DOHH2 (cell line): ENCODE measurements at regions not wholly inside any gene's neighbourhood (a gene's known extent, or its start where the extent isn't known, plus 50 kb on each side); places are given as distances from the start of the nearest gene placed in this dataset.

Experiments
- H3F3A ChIP-seq: fragments of 200-600 bp; sonication (generic), shearing (Covaris generic); 2 replicates; pipeline ENCODE4 v1.6.0; 2016; ENCODE audit warnings: antibody characterized with exemption, mild to moderate bottlenecking; ENCODE audit not compliant: control insufficient read depth, insufficient read depth
- H3K27ac ChIP-seq: fragments of 200-600 bp; sonication (generic); 2 replicates; pipeline ENCODE4 v1.5.1; 2014; ENCODE audit warnings: low read depth, mild to moderate bottlenecking, low read length, moderate library complexity
- H3K27me3 ChIP-seq: fragments of 200-600 bp; sonication (generic); 2 replicates; pipeline ENCODE4 v1.6.1; 2014; ENCODE audit warnings: mild to moderate bottlenecking, low read length, mixed read lengths; ENCODE audit not compliant: control insufficient read depth
- H3K36me3 ChIP-seq: fragments of 200-600 bp; sonication (generic); 2 replicates; pipeline ENCODE4 v1.6.1; 2014; ENCODE audit warnings: mild to moderate bottlenecking, low read length, moderate library complexity, mixed read lengths; ENCODE audit not compliant: control insufficient read depth
- H3K4me1 ChIP-seq: fragments of 200-600 bp; sonication (generic); 2 replicates; pipeline ENCODE4 v1.6.1; 2014; ENCODE audit warnings: mild to moderate bottlenecking, low read length, mixed read lengths; ENCODE audit not compliant: control insufficient read depth
- H3K4me2 ChIP-seq: fragments of 200-600 bp; sonication (generic); 2 replicates; pipeline ENCODE4 v1.6.0; 2014; ENCODE audit warnings: mild to moderate bottlenecking, low read length, moderate library complexity
- H3K4me3 ChIP-seq: fragments of 200-600 bp; sonication (generic); 2 replicates; pipeline ENCODE4 v1.5.1; 2014; ENCODE audit warnings: mild to moderate bottlenecking, low read length, mixed read lengths
- H3K79me2 ChIP-seq: fragments of 200-600 bp; sonication (generic); 2 replicates; pipeline ENCODE4 v1.6.1; 2014; ENCODE audit warnings: mild to moderate bottlenecking, low read length, mixed read lengths; ENCODE audit not compliant: control insufficient read depth
- H3K9me2 ChIP-seq: fragments of 200-600 bp; sonication (generic); replicated peaks from 2 replicates; pipeline ENCODE4 v1.6.1; 2014; ENCODE audit warnings: mild to moderate bottlenecking, low read length, mixed read lengths; ENCODE audit not compliant: control insufficient read depth
- H3K9me3 ChIP-seq: fragments of 200-600 bp; sonication (generic); 2 replicates; pipeline ENCODE4 v1.6.1; 2014; ENCODE audit warnings: antibody characterized with exemption, low read length, mixed read lengths; ENCODE audit not compliant: control insufficient read depth, insufficient read depth
- H4K20me1 ChIP-seq: fragments of 200-600 bp; sonication (generic); 2 replicates; pipeline ENCODE4 v1.6.0; 2014; ENCODE audit warnings: low read depth, mild to moderate bottlenecking, antibody characterized with exemption, low read length, moderate library complexity; ENCODE audit not compliant: control insufficient read depth, insufficient read depth
- EZH2phosphoT487 ChIP-seq: fragments of 200-600 bp; sonication (generic); IDR thresholded peaks from 2 replicates; pipeline ENCODE4 v1.6.1; 2017; ENCODE audit warnings: borderline replicate concordance, mild to moderate bottlenecking, antibody characterized with exemption, low read length, moderate library complexity, mixed read lengths
- TF ChIP-seq, protein P1 (sequence below): fragments of 200-600 bp; sonication (generic); IDR thresholded peaks from one replicate; pipeline ENCODE4 v1.5.1; 2014; ENCODE audit warnings: antibody characterized with exemption, mild to moderate bottlenecking, low read depth, low read length; ENCODE audit not compliant: poor library complexity, severe bottlenecking

GRCh38 chr3:115359536-115359935 is 212.4 kb upstream of the ZBTB20 start:
- Histone ChIP-seq H3K9me3 (no peaks in the 10 kb centered on the region), H4K20me1 (no peaks in the 10 kb centered on the region), H3K4me1 (no peaks in the 10 kb centered on the region), H3K27me3 (no peaks in the 10 kb centered on the region), H3K36me3 (no peaks in the 10 kb centered on the region), H3F3A (no peaks in the 10 kb centered on the region), H3K79me2 (no peaks in the 10 kb centered on the region), H3K27ac (no peak overlapping the region), H3K4me3 (no peak overlapping the region), H3K9me2 (no peaks in the 10 kb centered on the region), H3K4me2 (no peak overlapping the region)
- TF ChIP-seq, protein P1, sequence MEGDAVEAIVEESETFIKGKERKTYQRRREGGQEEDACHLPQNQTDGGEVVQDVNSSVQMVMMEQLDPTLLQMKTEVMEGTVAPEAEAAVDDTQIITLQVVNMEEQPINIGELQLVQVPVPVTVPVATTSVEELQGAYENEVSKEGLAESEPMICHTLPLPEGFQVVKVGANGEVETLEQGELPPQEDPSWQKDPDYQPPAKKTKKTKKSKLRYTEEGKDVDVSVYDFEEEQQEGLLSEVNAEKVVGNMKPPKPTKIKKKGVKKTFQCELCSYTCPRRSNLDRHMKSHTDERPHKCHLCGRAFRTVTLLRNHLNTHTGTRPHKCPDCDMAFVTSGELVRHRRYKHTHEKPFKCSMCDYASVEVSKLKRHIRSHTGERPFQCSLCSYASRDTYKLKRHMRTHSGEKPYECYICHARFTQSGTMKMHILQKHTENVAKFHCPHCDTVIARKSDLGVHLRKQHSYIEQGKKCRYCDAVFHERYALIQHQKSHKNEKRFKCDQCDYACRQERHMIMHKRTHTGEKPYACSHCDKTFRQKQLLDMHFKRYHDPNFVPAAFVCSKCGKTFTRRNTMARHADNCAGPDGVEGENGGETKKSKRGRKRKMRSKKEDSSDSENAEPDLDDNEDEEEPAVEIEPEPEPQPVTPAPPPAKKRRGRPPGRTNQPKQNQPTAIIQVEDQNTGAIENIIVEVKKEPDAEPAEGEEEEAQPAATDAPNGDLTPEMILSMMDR: no peak
- no peak for TF ChIP-seq EZH2phosphoT487

GRCh38 chr3:115361806-115362205 is 214.7 kb upstream of the ZBTB20 start:
- Histone ChIP-seq H4K20me1 (no peaks in the 10 kb centered on the region), H3K4me2 (no peak overlapping the region), H3K27me3 (no peaks in the 10 kb centered on the region), H3K9me3 (no peaks in the 10 kb centered on the region), H3K27ac (no peak overlapping the region), H3K36me3 (no peaks in the 10 kb centered on the region), H3K4me3 (no peak overlapping the region), H3F3A (no peaks in the 10 kb centered on the region), H3K79me2 (no peaks in the 10 kb centered on the region), H3K4me1 (no peaks in the 10 kb centered on the region), H3K9me2 (no peaks in the 10 kb centered on the region)
- no peak for TF ChIP-seq EZH2phosphoT487
- TF ChIP-seq, protein P1: no peak

DNA sequence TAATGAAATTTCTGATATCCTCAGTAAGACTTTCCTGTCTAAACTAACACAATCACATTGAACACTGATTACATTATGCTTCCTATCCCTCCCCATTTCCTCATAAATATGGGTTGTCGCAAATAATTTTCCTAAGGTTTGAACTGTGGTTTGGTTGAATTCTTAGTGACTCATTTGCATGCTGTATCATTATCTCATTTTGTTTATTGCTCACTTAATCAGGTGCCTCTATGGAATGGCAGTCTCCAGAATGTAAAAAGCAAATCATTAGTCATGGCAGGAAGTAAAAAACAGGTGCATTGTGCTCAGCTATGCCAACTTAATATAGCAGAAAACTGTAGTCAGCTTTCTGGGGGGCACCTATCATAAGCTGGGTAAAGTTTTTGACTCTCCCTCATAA is 216.0 kb upstream of the ZBTB20 start:
- Histone ChIP-seq H3K36me3 (no peaks in the 10 kb centered on the region), H3F3A (no peaks in the 10 kb centered on the region), H3K4me1 (no peaks in the 10 kb centered on the region), H4K20me1 (no peaks in the 10 kb centered on the region), H3K27me3 (no peaks in the 10 kb centered on the region), H3K4me2 (no peak overlapping the region), H3K27ac (no peak overlapping the region), H3K9me2 (no peaks in the 10 kb centered on the region), H3K4me3 (no peak overlapping the region), H3K9me3 (no peaks in the 10 kb centered on the region), H3K79me2 (no peaks in the 10 kb centered on the region)
- TF ChIP-seq, protein P1: no peak

GRCh38 chr3:115369021-115369420 is 221.9 kb upstream of the ZBTB20 start:
- Histone ChIP-seq H3K27me3 (no peaks in the 10 kb centered on the region), H3F3A (no peaks in the 10 kb centered on the region), H3K36me3 (no peaks in the 10 kb centered on the region), H3K9me3 (no peaks in the 10 kb centered on the region), H3K27ac (no peak overlapping the region), H3K4me1 (no peaks in the 10 kb centered on the region), H4K20me1 (no peaks in the 10 kb centered on the region), H3K4me3 (no peak overlapping the region), H3K4me2 (no peak overlapping the region), H3K9me2 (no peaks in the 10 kb centered on the region), H3K79me2 (no peaks in the 10 kb centered on the region)
- TF ChIP-seq, protein P1: no peak
- TF ChIP-seq EZH2phosphoT487: no peak
